HG02981 (cell line): ENCODE measurements at regions not wholly inside any gene's neighbourhood (a gene's known extent, or its start where the extent isn't known, plus 50 kb on each side); places are given as distances from the start of the nearest gene placed in this dataset.

Experiments
- ATAC-seq: cut with Tn5 transposase; IDR thresholded peaks from one replicate; pipeline ENCODE4 v1.9.1; 2021; ENCODE audit warnings: mild to moderate bottlenecking, moderate library complexity; ENCODE audit not compliant: unreplicated experiment

GRCh38 chr4:186886759-186887158 lies 163.1 kb upstream of the FAT1 start:
- ATAC-seq, result no peak

- no peak for ATAC-seq
Measured at GRCh38 chr4:186887291-186887700, 163.6 kb upstream of the FAT1 start.

- no peak for ATAC-seq
Measured at GRCh38 chr4:186887752-186888151, 164.1 kb upstream of the FAT1 start.

GRCh38 chr4:186889876-186890643 lies 166.4 kb upstream of the FAT1 start:
- ATAC-seq, result no peak

- no peak for ATAC-seq
Measured at GRCh38 chr4:186891859-186892486, 168.3 kb upstream of the FAT1 start.

GRCh38 chr4:186898367-186898766 lies 174.7 kb upstream of the FAT1 start:
- no peak for ATAC-seq

- ATAC-seq, result no peak
Measured at GRCh38 chr4:186900232-186900900, 176.7 kb upstream of the FAT1 start.

GRCh38 chr4:186900984-186901383 lies 177.3 kb upstream of the FAT1 start:
- no peak for ATAC-seq

- no peak for ATAC-seq
Measured at GRCh38 chr4:186901850-186902249, 178.2 kb upstream of the FAT1 start.

GRCh38 chr4:186902361-186902760 lies 178.7 kb upstream of the FAT1 start:
- no peak for ATAC-seq

- ATAC-seq, result no peak
Measured at GRCh38 chr4:186904101-186904500, 180.4 kb upstream of the FAT1 start.

GRCh38 chr4:186906722-186907121 lies 183.1 kb upstream of the FAT1 start:
- no peak for ATAC-seq

- no peak for ATAC-seq
Measured at GRCh38 chr4:186910385-186910784, 186.7 kb upstream of the FAT1 start.

- ATAC-seq, result no peak
Measured at GRCh38 chr4:186912606-186913005, 188.9 kb upstream of the FAT1 start.

- no peak for ATAC-seq
Measured at GRCh38 chr4:186915816-186916215, 192.2 kb upstream of the FAT1 start.

- ATAC-seq, result no peak
Measured at GRCh38 chr4:186917136-186917535, 193.5 kb upstream of the FAT1 start.

GRCh38 chr4:186918466-186918865 lies 194.8 kb upstream of the FAT1 start:
- no peak for ATAC-seq

GRCh38 chr4:186919340-186919739 lies 195.7 kb upstream of the FAT1 start:
- no peak for ATAC-seq

- no peak for ATAC-seq
Measured at GRCh38 chr4:186920483-186920882, 196.8 kb upstream of the FAT1 start.

- no peak for ATAC-seq
Measured at GRCh38 chr4:186920992-186921391, 197.3 kb upstream of the FAT1 start.

GRCh38 chr4:186924723-186925122 lies 201.1 kb upstream of the FAT1 start:
- ATAC-seq, result no peak

- ATAC-seq, result no peak
Measured at GRCh38 chr4:186927624-186928023, 204.0 kb upstream of the FAT1 start.
